H1 (cell line): ENCODE measurements at regions not wholly inside any gene's neighbourhood (a gene's known extent, or its start where the extent isn't known, plus 50 kb on each side); places are given as distances from the start of the nearest gene placed in this dataset.

Experiments
- CTCF ChIA-PET: fragments of 300-600 bp; sonication (Branson Sonifier 250); formaldehyde crosslinking; loops from one replicate; lab custom pipeline; 2021; ENCODE audit not compliant: partially characterized antibody; lab: Charles Lee
- POLR2A ChIA-PET: fragments of 300-600 bp; sonication (Branson Sonifier 250); formaldehyde crosslinking; loops from one replicate; lab custom pipeline; 2021; ENCODE audit warnings: inconsistent platforms; ENCODE audit not compliant: partially characterized antibody; lab: Charles Lee
- DNase-seq, 2 experiments: peaks; one replicate each; pipeline versions ENCODE4 v3.0.0 to v3.0.0-alpha.2; 2010 to 2022; ENCODE audit warnings: low spot score in 2 of 2, low read depth in 1 of 2, mixed read lengths in 1 of 2
- FAIRE-seq: peaks from 2 replicates; lab custom pipeline; 2011; peaks lifted over from hg19 to GRCh38; lab: Jason Lieb, UNC
- H2AFZ ChIP-seq: 2 replicates; pipeline ENCODE4 v1.8.1; 2012; ENCODE audit warnings: low read length, inconsistent platforms
- H2AK5ac ChIP-seq: 2 replicates; pipeline ENCODE4 v1.6.1; 2013; ENCODE audit warnings: low read depth, low read length
- H2BK120ac ChIP-seq: replicated peaks from 2 replicates; pipeline ENCODE3; 2013; ENCODE audit warnings: low read depth, low read length, inconsistent platforms
- H2BK12ac ChIP-seq: 2 replicates; pipeline ENCODE4 v1.6.1; 2013; ENCODE audit warnings: low read depth, low read length
- H2BK15ac ChIP-seq: 2 replicates; pipeline ENCODE4 v1.6.1; 2013; ENCODE audit warnings: low read length
- H2BK20ac ChIP-seq: 2 replicates; pipeline ENCODE4 v1.6.1; 2013; ENCODE audit warnings: low read length
- H2BK5ac ChIP-seq: 2 replicates; pipeline ENCODE4 v1.6.1; 2013; ENCODE audit warnings: low read depth, low read length
- H3K14ac ChIP-seq: 2 replicates; pipeline ENCODE4 v1.6.1; 2013; ENCODE audit warnings: inconsistent platforms; ENCODE audit not compliant: insufficient read length
- H3K18ac ChIP-seq: 2 replicates; pipeline ENCODE4 v1.6.1; 2013; ENCODE audit warnings: low read length; ENCODE audit errors: extremely low read depth
- H3K23ac ChIP-seq: 2 replicates; pipeline ENCODE4 v1.6.1; 2013; ENCODE audit warnings: inconsistent platforms; ENCODE audit not compliant: insufficient read length
- H3K23me2 ChIP-seq: 2 replicates; pipeline ENCODE4 v1.6.1; 2013; ENCODE audit warnings: low read depth, low read length
- H3K27ac ChIP-seq: 2 replicates; pipeline ENCODE4 v1.6.1; 2011; ENCODE audit warnings: low read depth, low read length, inconsistent platforms
- H3K27me3 ChIP-seq, 4 experiments: replicated peaks in 1 of 4; 1 replicate in 1 of 4; 2 replicates in 3 of 4; pipeline versions ENCODE4 v1.6.1 to v1.8.1; 2011 to 2013; ENCODE audit warnings: low read length in 3 of 4, mild to moderate bottlenecking in 3 of 4, inconsistent platforms in 2 of 4, mixed read lengths in 2 of 4, moderate library complexity in 1 of 4; ENCODE audit not compliant: control insufficient read depth in 3 of 4, insufficient read depth in 3 of 4; ENCODE audit errors: extremely low read depth in 1 of 4
- H3K36me3 ChIP-seq, 4 experiments: 2 replicates each; pipeline versions ENCODE4 v1.6.1 to v1.8.1; 2011 to 2013; ENCODE audit warnings: mild to moderate bottlenecking in 4 of 4, low read length in 3 of 4, moderate library complexity in 2 of 4, control low read depth in 1 of 4, inconsistent platforms in 1 of 4; ENCODE audit not compliant: insufficient read depth in 4 of 4, control insufficient read depth in 2 of 4
- H3K4ac ChIP-seq: replicated peaks from 2 replicates; pipeline ENCODE3; 2013; ENCODE audit warnings: low read length, low read depth, mixed read lengths, inconsistent platforms; ENCODE audit not compliant: insufficient read length
- H3K4me1 ChIP-seq, 4 experiments: replicated peaks in 1 of 4; 1 replicate in 1 of 4; 2 replicates in 3 of 4; pipeline versions ENCODE4 v1.6.1 to v1.8.1; 2011 to 2013; ENCODE audit warnings: low read length in 3 of 4, inconsistent platforms in 2 of 4, mixed read lengths in 1 of 4; ENCODE audit not compliant: insufficient read depth in 4 of 4, control insufficient read depth in 3 of 4
- H3K4me2 ChIP-seq, 2 experiments: 2 replicates each; pipeline versions ENCODE4 v1.6.1 to v1.8.1; 2011 to 2013; ENCODE audit warnings: low read depth in 2 of 2, low read length in 2 of 2, control low read depth in 1 of 2, inconsistent platforms in 1 of 2, mild to moderate bottlenecking in 1 of 2; ENCODE audit not compliant: insufficient read depth in 1 of 2
- H3K4me3 ChIP-seq, 4 experiments: fragments of 200-600, 300-600 bp in 1 of 4; sonication (generic), shearing (Covaris generic), sonication (Bioruptor Twin) in 1 of 4; 2 replicates each; pipeline versions ENCODE4 v1.5.1 to v1.8.1; 2011 to 2016; ENCODE audit warnings: low read length in 4 of 4, low read depth in 3 of 4, control low read depth in 2 of 4, inconsistent platforms in 2 of 4, mild to moderate bottlenecking in 2 of 4, mixed read lengths in 1 of 4, moderate library complexity in 1 of 4; ENCODE audit not compliant: insufficient read depth in 2 of 4; ENCODE audit errors: extremely low read depth in 1 of 4
- H3K56ac ChIP-seq: replicated peaks from 2 replicates; pipeline ENCODE3; 2013; ENCODE audit warnings: low read depth, mild to moderate bottlenecking, mixed read lengths, low read length, inconsistent platforms; ENCODE audit not compliant: insufficient read length
- H3K79me1 ChIP-seq: 2 replicates; pipeline ENCODE4 v1.6.1; 2013; ENCODE audit warnings: low read depth, low read length, control low read depth
- H3K79me2 ChIP-seq, 2 experiments: 2 replicates each; pipeline versions ENCODE4 v1.6.1 to v1.8.1; 2012 to 2013; ENCODE audit warnings: low read length in 2 of 2, mild to moderate bottlenecking in 2 of 2, inconsistent platforms in 1 of 2; ENCODE audit not compliant: insufficient read depth in 2 of 2, control insufficient read depth in 1 of 2
- H3K9ac ChIP-seq, 4 experiments: replicated peaks in 1 of 4; 1 replicate in 1 of 4; 2 replicates in 3 of 4; pipeline versions ENCODE4 v1.6.1 to v1.8.1; 2011 to 2013; ENCODE audit warnings: low read depth in 3 of 4, low read length in 3 of 4, control low read depth in 2 of 4, mild to moderate bottlenecking in 2 of 4, moderate library complexity in 2 of 4, inconsistent platforms in 1 of 4; ENCODE audit errors: extremely low read depth in 1 of 4
- H3K9me3 ChIP-seq, 2 experiments: 2 replicates each; pipeline versions ENCODE4 v1.6.1 to v1.8.1; 2012 to 2013; ENCODE audit warnings: mild to moderate bottlenecking in 2 of 2, moderate library complexity in 2 of 2, control low read depth in 1 of 2, inconsistent platforms in 1 of 2, low read depth in 1 of 2, low read length in 1 of 2, mixed read lengths in 1 of 2; ENCODE audit not compliant: insufficient read depth in 2 of 2
- H4K20me1 ChIP-seq, 2 experiments: replicated peaks in 1 of 2; 2 replicates each; pipeline versions ENCODE3 to v1.8.1; 2011 to 2013; ENCODE audit warnings: inconsistent platforms in 2 of 2, low read length in 2 of 2, mild to moderate bottlenecking in 1 of 2; ENCODE audit not compliant: insufficient read depth in 2 of 2, control insufficient read depth in 1 of 2
- H4K5ac ChIP-seq: 2 replicates; pipeline ENCODE4 v1.6.1; 2013; ENCODE audit warnings: low read length, low read depth, mixed read lengths, inconsistent platforms; ENCODE audit not compliant: insufficient read length
- H4K8ac ChIP-seq: 2 replicates; pipeline ENCODE4 v1.8.0; 2013; ENCODE audit warnings: mild to moderate bottlenecking, moderate library complexity, low read length, inconsistent platforms; ENCODE audit not compliant: insufficient read depth; ENCODE audit errors: extremely low read depth
- H4K91ac ChIP-seq: replicated peaks from 2 replicates; pipeline ENCODE3; 2013; ENCODE audit warnings: low read length, mixed read lengths, inconsistent platforms; ENCODE audit not compliant: insufficient read length
- BCL11A ChIP-seq, 2 experiments: IDR thresholded peaks; one replicate each; pipeline ENCODE4 v1.6.1; 2011; ENCODE audit warnings: low read depth in 2 of 2, low read length in 2 of 2, mild to moderate bottlenecking in 2 of 2
- GABPA ChIP-seq: IDR thresholded peaks from 2 replicates; pipeline ENCODE4 v1.6.1; 2011; ENCODE audit warnings: mild to moderate bottlenecking, low read length, moderate library complexity, borderline replicate concordance; ENCODE audit not compliant: insufficient read depth
- NANOG ChIP-seq: IDR thresholded peaks from 2 replicates; pipeline ENCODE4 v1.6.1; 2011; ENCODE audit warnings: low read length, low read depth, mild to moderate bottlenecking, inconsistent platforms; ENCODE audit not compliant: insufficient read depth, poor library complexity, severe bottlenecking
- PHF8 ChIP-seq: fragments of 200-600 bp; sonication (generic); conservative IDR thresholded peaks from 2 replicates; pipeline ENCODE4 v1.7.1; 2012; ENCODE audit warnings: low read depth, mild to moderate bottlenecking, inconsistent platforms, low read length, moderate library complexity
- SAP30 ChIP-seq: fragments of 300-600 bp; sonication (generic); IDR thresholded peaks from 2 replicates; pipeline ENCODE4 v1.7.1; 2012; ENCODE audit warnings: low read length, moderate library complexity, mild to moderate bottlenecking, inconsistent platforms; ENCODE audit not compliant: insufficient read depth, insufficient replicate concordance
- SP1 ChIP-seq: IDR thresholded peaks from 2 replicates; pipeline ENCODE4 v1.6.1; 2011; ENCODE audit warnings: low read depth, low read length
- TAF1 ChIP-seq: IDR thresholded peaks from 2 replicates; pipeline ENCODE4 v1.6.1; 2011; ENCODE audit warnings: mild to moderate bottlenecking, low read depth, low read length
- WGBS, 2 experiments: shearing (Covaris generic) in 1 of 2; methylation state at CpG; one replicate each; pipeline versions ENCODE4 v1.1.6 to v1.1.7; 2013 to 2015; ENCODE audit warnings: low lambda C conversion rate in 2 of 2, mixed read lengths in 2 of 2, inconsistent platforms in 1 of 2, low coverage in 1 of 2, missing lambda C conversion rate in 1 of 2; ENCODE audit not compliant: insufficient replicate concordance in 2 of 2, insufficient coverage in 1 of 2, insufficient read length in 1 of 2; ENCODE audit errors: extremely low coverage in 1 of 2, missing lambda C conversion rate in 1 of 2; 5-methylcytosine and 5-hydroxymethylcytosine counted together

DNA sequence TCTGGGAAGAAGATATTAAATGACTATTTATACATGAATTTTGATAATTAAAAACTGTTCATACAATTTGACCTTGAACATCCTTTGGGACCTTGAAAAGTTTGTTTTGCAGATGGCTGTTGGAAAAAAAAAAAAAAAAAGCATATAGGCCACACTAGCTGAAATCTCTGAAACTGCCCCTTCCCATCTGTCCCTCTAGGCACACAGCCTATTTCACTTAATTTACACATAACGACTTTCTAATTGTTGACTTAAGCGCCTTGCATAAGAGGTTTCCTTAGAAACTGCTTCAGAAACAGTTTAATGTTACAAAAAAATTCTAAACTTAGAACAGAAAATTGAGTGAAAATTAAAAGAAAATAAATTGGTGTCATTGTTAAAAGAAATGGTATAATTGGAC lies 131.0 kb downstream of the COX18 start:
- H3K23me2 ChIP-seq = no peaks in the 10 kb centered on the region
- H2BK15ac ChIP-seq = no peak overlapping the region
- no peaks in the 10 kb centered on the region for H3K27me3 ChIP-seq
- H3K9me3 ChIP-seq = no peaks in the 10 kb centered on the region
- H4K5ac ChIP-seq = no peak overlapping the region
- no peak overlapping the region for H3K4me2 ChIP-seq
- H2BK5ac ChIP-seq = no peak overlapping the region
- no peak overlapping the region for H3K23ac ChIP-seq
- DNase-seq (no peak), FAIRE-seq (no peak)
- H3K18ac ChIP-seq = no peak overlapping the region
- H3K79me2 ChIP-seq = no peaks in the 10 kb centered on the region
- H2BK20ac ChIP-seq = no peak overlapping the region
- H3K4ac ChIP-seq = no peak overlapping the region
- no peak overlapping the region for H4K91ac ChIP-seq
- no peaks in the 10 kb centered on the region for H3K4me1 ChIP-seq
- H3K4me3 ChIP-seq = no peak overlapping the region
- no peak overlapping the region for H3K56ac ChIP-seq
- H3K9ac ChIP-seq = no peak overlapping the region
- H3K79me1 ChIP-seq = no peaks in the 10 kb centered on the region
- H2BK120ac ChIP-seq = no peak overlapping the region
- H3K14ac ChIP-seq = no peak overlapping the region
- no peak overlapping the region for H2AK5ac ChIP-seq
- POLR2A ChIA-PET = no interaction called here
- H3K27ac ChIP-seq = no peak overlapping the region
- TF ChIP-seq SP1 (no peak), GABPA (no peak), PHF8 (no peak), NANOG (no peak), BCL11A (IDR thresholded peaks at IDR 0.05; ENCODE audit: low read depth in 2 of 2, low read length in 2 of 2) (no peak), TAF1 (no peak), SAP30 (no peak)
- H4K20me1 ChIP-seq = no peaks in the 10 kb centered on the region
- H2AFZ ChIP-seq = no peak overlapping the region
- H3K36me3 ChIP-seq = no peaks in the 10 kb centered on the region
- H4K8ac ChIP-seq = no peak overlapping the region
- no peak overlapping the region for H2BK12ac ChIP-seq
- CTCF ChIA-PET = interaction anchor here (0.9 to 3.1 kb wide), 3 partner anchors 12 to 793 kb away, joined by 3 to 9 read pairs (median 4); no protein-coding TSS in a partner anchor
- WGBS, 2 experiments = 80% methylated on average over 2 of the region's 2 CpGs; no CpG with 5 or more reads in 1 of the 2 experiments
